GM21390 (cell line): ENCODE measurements at regions not wholly inside any gene's neighbourhood (a gene's known extent, or its start where the extent isn't known, plus 50 kb on each side); places are given as distances from the start of the nearest gene placed in this dataset.

Experiments used
- ATAC-seq: cut with Tn5 transposase; IDR thresholded peaks from one replicate; pipeline ENCODE4 v1.9.1; 2021; ENCODE audit not compliant: unreplicated experiment

DNA sequence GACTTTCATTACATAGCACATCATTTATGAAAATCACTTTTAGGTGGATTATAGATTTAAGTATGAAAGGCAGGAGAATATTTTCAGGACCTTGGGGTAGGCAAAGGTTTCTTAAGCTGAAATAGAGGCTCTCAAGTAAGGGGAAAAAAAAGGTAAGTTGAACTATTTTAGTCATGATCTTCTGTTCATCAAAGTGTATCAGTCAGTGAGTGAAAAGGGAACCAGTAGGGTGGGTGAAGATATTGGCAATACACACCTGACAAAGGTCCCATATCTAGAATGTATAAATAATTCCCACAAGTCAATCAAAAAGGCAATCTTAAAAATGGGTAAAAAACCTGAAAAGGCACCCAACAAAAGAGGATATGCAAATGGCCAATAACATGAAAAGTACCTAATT lies 218.6 kb downstream of the KLF13 start:
- ATAC-seq, result no peak

DNA sequence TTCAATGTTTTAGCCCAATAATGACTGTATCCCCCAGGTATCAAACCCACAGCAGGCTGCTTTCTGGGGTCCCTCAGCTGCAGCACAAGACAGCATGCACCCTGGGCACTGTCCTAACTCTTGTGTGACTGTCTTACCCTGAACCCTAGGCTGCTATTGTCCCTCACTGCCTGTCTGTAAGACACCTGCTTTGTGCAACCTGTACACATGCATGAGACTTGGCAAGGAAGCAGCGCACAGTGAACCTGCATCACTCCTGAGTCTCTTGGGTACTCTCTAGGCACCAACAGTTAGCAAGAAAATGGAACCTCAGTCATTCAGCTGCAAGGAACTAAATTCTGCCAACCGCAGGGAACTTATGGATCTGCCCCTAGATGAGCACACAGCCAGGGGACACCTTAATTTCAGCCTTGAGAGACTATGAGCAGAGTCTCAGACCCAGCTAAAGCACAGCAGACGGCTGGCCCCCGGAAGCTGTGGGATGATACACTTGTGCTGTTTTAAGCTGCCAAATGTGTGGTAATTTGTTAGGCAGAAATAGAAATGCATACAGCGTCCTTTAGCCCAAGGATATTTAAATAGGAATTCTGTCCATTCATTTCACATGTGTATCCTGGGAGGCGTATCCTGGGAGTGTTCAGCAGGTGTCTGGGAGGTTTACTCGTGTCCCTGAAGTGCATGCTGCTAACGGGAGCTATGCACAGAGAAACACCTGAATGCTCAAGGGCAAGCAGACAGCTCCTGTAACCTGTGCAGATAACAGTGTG lies 223.8 kb downstream of the KLF13 start:
- ATAC-seq, result no peak

DNA sequence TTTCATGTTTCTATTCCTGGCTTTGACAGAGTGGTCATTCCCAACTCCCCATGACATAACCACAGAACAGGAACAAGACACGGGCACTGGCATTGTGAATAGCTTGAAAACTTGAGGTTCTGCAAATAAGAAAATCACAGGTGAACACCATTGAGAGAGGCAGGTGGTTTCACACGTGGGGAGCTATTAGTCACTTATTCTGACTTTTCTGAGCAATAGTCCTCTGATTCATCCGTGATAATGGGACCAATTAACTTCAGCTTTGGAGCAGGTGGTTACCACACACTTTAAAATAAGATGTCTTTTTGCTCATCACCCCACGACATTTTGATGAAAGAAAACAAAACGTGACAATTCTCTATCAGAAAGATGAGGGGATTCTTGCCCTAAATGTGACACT lies 224.7 kb downstream of the KLF13 start:
- ATAC-seq, result no peak

DNA sequence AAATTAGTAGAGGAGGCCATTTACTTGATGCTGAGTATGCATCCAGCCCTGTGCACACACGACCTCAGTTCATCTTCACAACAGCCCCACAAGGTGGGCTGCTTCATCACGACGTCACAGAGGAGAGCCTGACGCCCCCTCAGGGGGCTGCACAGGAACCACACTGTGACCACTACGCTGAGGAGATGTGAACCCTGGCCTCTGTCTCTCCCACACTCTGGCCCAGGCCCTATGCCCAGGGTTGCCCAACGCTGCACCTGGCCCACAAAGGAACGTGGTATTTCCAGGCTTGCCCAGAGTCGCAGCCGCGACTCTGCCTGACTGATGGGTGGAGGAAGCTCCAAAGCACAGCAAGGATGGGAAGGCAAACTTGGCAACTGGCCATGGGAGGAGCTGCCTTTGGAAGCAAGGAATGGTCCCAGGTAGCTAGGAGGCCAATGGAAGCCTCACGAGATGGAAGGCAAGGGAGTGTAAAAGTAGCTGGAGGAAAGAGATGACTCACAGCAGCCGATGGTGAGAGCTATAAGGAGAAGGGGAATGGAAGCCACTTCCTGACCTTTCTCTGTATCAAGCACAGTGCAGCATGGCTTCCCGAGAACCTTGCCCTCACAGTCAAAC lies 226.0 kb downstream of the KLF13 start:
- ATAC-seq, result no peak

DNA sequence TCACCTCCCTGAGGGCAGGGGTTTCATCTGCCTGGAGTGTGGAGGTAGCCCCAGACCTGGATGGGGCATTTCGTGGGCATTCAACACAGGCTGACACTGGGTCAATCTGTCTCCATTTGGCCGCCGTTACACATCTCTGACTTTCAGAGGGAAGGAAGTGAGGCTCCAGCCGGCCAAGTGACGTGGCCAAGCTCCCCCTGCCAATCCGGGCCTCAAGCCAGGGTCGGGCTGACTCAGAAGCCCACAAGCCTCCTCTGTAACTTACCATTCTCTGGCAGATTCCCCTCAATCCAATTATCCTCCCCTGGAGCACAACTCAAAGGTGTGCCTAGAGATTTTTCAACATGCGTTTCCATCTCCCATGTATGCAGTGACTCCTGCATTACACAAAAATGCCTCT lies 227.6 kb downstream of the KLF13 start:
- no peak for ATAC-seq

DNA sequence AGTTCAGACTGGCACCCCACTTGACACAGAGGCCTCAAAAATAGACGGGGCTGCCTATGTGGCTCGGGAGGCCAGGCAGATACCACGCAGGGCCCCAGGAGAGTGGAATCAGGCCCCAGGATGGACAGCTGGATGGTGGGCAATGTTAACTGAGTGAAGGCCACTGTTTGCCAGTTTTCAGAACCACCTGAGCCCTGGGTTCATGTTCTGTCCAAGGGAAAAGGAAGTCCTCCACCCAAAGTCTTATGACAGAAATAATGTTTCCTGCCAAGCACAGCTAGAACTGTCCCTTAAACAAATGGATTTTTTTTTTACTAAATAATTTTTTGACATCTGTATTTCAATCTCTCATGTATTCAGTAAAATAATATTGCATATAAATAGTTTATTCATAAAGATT lies 228.4 kb downstream of the KLF13 start:
- no peak for ATAC-seq

DNA sequence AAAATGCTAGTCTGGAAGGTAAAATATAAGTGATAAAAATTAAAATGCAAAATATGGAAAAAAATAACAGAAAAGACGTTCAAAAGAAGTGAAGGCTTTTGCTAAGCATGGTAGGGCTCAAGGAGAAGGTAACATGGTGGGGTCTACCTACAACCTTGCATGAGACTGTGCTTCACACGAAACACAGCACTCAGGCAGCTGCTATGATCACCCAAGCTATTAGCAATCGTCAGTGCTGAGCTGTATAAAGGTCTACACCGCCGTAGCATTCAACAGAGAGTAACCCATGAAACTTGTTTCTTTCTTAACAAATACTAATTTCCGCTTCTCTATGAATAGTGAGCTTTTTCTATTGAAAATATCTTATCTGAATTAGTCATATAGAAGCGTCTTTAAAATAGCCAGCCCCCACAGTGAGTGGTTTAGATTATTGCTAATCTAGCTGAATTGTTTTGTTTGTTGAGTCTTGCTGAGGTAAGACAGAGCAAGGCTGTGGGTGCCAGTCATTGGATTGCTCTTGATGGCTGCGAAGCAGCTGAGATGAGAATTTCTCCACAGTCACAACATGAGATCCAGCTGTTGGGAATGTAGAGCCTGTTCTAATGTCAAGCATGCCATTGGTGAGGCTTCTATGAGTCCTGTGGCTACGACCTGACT lies 230.0 kb downstream of the KLF13 start:
- no peak for ATAC-seq

DNA sequence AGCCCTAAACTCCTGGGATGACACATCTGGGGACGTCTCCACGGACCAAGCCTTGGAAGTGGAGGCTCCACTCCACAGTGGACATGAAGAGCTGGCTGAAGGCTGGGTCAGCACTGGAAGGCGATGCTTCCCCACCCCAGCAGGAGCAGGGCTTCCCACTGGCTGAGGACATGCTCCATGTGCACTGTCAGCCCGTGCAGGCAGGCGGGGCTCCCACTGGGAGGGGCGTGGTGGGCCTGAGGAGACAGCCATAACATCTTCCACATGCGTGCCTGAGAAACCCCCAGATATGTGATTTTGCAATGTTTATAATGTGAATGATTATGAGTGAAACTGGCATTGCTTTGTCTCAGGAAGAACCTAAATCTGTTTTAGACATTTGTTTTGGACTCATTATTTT lies 231.3 kb downstream of the KLF13 start:
- ATAC-seq, result no peak

DNA sequence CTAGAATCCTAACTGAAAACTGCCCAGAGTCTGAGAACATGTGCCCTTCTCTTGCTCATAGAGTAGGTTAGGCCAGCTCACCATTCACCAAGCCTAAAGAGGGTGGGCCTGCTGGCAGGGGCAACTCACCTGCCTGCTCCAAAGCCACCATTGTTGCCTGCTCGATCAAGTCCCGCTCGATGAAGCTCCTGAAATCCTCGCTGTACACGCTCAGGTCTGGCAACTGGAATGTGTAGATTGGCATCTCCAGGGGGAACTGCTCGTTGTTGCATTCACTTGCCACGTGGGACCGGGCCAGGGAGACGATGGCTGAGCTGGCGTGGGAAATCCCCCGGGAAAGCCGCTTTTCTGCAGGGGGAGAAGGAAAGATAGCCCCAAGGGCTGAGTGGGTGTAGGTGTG lies 232.2 kb downstream of the KLF13 start:
- ATAC-seq, result no peak

DNA sequence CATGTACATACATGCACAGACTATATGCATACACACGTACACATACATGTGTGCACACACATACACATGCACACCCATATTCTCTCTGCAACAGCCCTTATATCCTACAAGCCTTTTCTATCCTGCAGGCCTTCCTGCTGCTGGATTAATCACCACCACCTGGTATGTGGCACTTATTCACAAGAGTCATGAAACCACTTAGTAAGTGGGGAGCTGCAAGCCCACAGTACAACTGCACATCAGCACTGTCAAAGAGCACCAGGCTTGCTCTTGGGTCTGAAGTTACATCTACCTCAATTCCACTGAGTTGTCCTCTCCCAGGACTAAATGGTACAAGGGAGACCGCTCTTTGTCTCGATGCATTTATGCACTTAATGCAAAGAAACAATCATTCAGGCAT lies 233.2 kb downstream of the KLF13 start:
- no peak for ATAC-seq

DNA sequence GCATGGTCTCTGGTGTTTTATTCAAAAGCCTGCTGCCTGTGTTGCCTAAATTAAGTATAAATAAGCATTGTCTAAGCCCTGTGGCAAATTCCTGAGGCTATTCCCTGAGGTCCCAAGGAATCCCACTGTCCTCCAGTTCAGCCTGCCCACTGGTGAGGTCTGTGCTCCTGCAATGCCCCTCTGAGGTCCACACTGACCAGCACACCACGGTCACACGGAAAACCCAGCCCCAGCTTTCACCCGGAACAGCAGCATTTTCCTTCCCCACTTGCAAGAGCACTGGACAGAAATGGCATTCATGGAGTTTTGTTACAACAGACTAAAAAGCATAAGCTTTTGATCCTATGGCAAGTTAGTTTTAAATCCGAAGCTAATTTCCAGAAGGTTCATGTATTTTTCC lies 234.0 kb downstream of the KLF13 start:
- ATAC-seq, result no peak

DNA sequence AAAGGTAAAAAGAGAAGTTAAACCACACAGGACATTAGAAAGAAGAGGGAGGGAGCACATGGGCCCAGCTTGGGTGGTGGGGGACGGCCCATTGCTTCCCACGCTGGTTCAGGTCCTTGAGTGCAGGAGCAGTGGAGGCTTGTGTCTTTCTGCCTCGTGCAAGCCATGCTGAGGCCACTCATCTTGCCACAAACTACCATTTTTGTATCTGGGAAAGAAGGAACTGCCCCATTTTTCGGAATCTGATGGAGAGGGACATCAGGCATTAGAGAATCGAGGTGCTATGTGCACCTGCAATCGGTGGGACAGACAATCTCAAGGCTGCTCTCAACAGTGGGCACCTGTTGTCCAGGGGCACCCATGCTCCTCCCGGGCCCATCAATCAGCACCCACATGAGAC lies 234.5 kb downstream of the KLF13 start:
- ATAC-seq, result no peak

DNA sequence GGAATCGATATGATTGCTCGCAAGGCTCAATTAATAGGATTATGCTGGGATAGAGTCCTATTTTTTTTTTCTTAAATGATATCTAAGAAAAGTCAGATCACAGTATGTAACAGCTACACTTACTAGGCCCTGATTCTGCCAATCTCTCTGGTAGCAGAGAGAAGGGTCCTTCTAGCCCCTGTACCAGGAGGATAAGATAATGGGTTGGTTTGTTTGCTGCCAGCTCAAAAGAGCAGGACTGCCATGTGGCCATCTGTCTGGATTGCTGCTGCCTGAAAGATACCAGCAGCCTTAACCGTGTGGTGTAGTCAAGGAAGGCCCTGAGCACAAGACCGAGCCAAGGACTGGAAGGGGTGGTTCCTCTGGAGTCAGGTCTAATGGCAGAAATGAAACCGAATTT lies 236.4 kb downstream of the KLF13 start:
- ATAC-seq, result no peak

DNA sequence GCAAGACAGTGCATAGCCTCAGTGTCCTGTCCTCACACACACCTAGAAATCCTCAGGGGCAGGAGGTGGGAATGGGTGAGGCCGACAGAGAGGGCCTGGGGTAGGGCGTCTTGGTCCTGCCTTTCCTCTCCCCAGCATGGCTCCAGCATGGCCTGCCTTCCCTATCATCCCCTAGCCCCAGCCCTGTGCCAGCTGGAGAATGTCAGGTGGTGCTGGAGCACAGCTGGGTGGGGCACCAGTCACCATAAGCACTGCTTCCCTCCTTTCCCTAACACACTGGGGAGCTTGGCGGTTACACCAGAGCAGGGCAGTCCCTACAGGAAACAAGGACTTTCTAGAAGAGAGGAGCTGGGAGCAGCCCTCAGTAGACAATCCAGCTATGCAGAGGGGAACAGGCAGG lies 236.8 kb downstream of the KLF13 start:
- no peak for ATAC-seq

DNA sequence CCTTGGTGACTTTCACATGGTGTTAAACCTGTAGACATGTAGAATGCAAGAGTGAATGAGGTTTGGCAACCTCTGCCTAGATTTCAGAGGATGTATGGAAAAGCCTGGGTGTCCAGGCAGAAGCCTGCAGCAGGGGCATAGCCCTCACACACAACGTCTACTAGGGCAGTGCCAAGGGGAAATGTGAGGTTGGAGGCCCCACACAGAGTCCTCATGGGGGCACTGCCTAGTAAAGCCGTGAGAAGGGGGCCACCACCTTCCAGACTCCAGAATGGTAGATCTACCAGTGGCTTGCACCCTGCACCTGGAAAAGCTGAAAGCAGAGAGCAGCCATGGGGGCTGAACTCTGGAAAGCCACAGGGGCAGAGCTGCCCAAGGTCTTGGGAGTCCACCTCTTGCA lies 241.2 kb downstream of the KLF13 start:
- no peak for ATAC-seq

DNA sequence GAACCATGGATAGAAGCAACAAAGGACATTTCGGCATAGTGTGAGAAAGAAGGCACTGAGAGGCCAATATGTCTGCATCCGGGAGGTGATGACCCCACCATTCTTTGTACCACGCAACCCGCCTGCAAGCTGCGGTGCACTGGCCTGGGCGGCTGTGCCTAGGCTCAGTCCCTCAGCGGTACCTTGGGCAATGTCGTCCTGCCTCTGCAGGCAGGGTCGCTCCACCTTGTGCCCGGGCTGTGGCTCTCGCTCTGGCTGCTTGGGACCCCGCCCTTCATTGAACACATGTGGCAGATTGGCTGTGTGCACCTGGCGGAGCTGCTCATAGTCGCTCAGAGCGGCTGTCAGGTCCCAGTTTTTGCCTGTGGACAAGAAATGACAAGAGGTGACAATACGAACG lies 243.2 kb downstream of the KLF13 start:
- no peak for ATAC-seq

DNA sequence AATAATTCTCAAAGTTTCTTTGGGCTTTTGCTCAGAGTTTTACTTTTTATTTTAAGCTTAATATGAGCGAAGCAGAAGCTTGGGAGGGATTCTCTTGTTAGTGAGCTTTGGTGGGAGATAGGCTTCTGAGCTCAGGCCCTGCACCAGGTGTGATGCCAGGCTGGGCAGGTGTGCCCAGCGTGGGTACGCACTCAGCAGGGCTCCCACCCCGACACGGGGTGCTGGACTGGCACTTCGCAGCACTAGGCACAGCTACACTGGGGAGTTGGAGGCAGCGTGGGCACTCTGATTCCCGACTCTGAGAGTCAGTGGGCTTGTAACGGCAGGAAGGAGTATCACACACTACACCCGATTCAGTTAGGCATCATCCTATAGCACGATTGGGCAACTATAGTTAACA lies 244.0 kb downstream of the KLF13 start:
- no peak for ATAC-seq

DNA sequence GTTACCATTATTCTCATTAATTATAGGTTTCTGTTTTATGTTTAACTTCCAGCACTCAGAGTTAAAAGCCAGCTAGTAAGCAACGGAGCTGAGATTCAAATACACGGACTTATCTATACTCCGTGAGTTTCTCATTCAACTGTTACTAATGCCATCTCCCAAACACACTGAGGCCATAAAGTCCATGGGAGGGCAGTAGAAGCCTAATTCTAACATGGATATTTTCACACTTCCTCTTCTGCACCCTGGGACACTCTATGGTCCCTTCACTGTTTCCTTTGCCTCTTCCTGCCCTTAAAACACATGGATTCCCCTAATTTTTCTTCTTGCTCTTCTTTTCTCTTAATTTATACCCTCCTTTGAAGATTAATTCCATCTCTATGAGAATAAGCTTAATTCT lies 245.0 kb downstream of the KLF13 start:
- no peak for ATAC-seq

DNA sequence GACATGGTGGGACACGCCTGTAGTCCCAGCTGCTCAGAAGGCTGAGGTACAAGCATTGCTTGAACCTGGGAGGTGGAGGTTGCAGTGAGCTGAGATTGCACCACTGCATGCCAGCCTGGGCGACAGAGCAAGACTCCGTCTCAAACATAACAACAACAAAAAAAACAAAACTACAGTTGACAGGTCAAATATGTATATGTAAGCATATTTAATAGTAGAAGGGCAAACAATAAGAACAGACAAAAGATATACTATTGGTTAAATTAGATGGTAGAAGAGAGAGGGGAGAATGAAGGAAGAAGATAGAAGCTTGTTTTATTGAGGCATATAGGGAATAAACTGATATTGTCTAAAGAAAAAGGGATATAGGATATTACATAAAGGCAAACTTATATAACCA lies 247.1 kb downstream of the KLF13 start:
- ATAC-seq, result no peak

DNA sequence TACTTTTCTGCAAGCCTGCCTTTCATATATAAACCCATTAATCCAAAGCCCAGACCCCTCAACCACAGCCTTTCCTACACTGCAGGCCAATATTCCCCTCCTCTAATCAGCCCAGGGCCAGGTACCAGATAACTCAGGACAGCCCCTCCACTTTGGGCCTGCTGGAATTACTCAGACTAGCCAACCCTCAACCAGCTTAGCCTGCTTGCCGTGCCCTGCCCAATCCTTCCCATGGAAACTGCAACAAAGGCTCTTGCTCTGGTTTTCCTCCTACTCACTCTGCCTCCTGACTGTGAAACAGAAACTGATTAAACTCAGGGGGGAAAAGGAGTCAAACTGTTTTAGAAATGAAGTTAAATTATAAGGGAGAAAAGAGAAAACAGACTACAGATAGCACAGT lies 248.1 kb downstream of the KLF13 start:
- no peak for ATAC-seq

DNA sequence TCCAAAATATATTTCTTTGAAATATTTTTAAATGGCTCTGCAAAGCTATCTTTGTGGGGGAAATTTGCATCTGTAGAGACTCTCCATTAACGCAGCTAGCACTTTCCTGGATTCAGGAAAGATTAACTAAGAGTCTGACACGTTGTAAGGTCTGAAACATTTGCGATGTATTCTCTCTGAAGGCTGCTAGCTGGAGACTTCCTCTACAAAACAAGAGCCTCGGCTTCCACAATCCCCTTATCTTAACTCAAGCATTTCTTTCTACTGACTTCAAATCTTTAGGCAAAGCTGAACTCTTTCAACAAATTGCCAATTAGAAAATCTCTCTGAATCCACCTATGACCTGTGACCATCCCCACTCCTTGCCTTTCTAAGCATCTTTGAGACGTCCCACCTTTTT lies 250.5 kb downstream of the KLF13 start:
- ATAC-seq, result no peak

DNA sequence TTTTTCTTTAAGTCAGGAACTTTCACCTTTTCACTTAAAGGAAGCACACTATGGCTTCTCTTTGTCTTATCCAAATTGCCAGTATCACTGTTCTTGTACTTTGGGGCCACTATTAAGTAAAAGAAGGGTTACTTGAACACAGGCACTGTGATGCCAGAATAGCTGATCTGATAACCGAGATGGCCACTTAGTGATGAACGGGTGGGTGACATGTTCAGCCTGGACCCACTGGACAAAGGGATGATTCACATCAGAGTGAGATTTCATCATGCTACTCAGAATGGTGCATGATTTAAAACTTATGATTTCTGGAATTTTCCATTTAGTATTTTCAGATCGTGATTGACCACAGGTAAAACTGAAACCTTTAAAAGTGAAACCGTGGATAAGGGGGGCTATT lies 252.6 kb downstream of the KLF13 start:
- ATAC-seq, result no peak

DNA sequence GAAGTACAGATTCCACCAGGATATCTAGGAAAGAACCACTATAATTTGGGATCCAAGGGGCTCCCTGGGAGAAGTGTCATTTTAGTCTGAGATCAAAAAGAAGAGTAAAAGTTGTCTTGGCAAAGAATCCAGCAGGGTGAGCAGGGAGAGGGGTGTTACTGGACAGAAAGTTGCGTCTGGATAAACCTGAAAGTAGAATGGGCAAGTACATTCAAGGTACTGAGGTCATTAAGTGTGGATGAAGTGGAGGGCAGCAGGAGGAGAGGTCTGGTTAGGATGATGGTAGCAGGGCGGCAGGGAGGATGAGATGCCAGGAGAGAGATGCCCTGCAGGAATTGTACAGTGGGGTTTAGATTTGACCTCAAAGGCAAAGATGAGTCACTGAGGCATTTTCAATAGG lies 253.3 kb downstream of the KLF13 start:
- no peak for ATAC-seq
